SU-DHL-6 (cell line): ENCODE measurements at regions not wholly inside any gene's neighbourhood (a gene's known extent, or its start where the extent isn't known, plus 50 kb on each side); places are given as distances from the start of the nearest gene placed in this dataset.

Source experiments
- H2AFZ ChIP-seq: fragments of 200-600 bp; sonication (generic); 2 replicates; pipeline ENCODE4 v1.6.1; 2014; ENCODE audit warnings: low read depth, mild to moderate bottlenecking, moderate library complexity, mixed read lengths, antibody characterized with exemption, low read length; ENCODE audit not compliant: severe bottlenecking
- H3F3A ChIP-seq: fragments of 200-600 bp; shearing (Covaris generic); 2 replicates; pipeline ENCODE4 v1.6.0; 2016; ENCODE audit warnings: antibody characterized with exemption, mild to moderate bottlenecking; ENCODE audit not compliant: insufficient read depth
- H3K27ac ChIP-seq: fragments of 200-600 bp; sonication (generic); 2 replicates; pipeline ENCODE4 v1.5.1; 2016; ENCODE audit warnings: low read depth, mild to moderate bottlenecking, low read length, moderate library complexity, mixed read lengths
- H3K27me3 ChIP-seq: fragments of 200-600 bp; sonication (generic), shearing (Covaris generic); 2 replicates; pipeline ENCODE4 v1.6.0; 2014; ENCODE audit warnings: mild to moderate bottlenecking, low read length
- H3K36me3 ChIP-seq: fragments of 200-600 bp; sonication (generic); 2 replicates; pipeline ENCODE4 v1.6.1; 2014; ENCODE audit warnings: mild to moderate bottlenecking, low read length, mixed read lengths
- H3K4me2 ChIP-seq: fragments of 300-600, 200-600 bp; shearing (Covaris generic), sonication (generic); 2 replicates; pipeline ENCODE4 v1.6.0; 2014; ENCODE audit warnings: low read length, low read depth, mild to moderate bottlenecking; ENCODE audit not compliant: poor library complexity, severe bottlenecking
- H3K4me3 ChIP-seq: fragments of 200-600 bp; sonication (generic); 2 replicates; pipeline ENCODE4 v1.5.1; 2014; ENCODE audit warnings: antibody characterized with exemption, low read length, mild to moderate bottlenecking, mixed read lengths; ENCODE audit not compliant: insufficient read depth, poor library complexity, severe bottlenecking
- H3K79me2 ChIP-seq: fragments of 200-600 bp; sonication (generic); 2 replicates; pipeline ENCODE4 v1.6.1; 2014; ENCODE audit warnings: mild to moderate bottlenecking, low read length, moderate library complexity; ENCODE audit not compliant: insufficient read depth
- H3K9ac ChIP-seq: fragments of 200-600 bp; sonication (generic); 2 replicates; pipeline ENCODE4 v1.7.0; 2014; ENCODE audit warnings: mild to moderate bottlenecking, low read length
- H3K9me2 ChIP-seq: fragments of 200-600 bp; sonication (generic); replicated peaks from 2 replicates; pipeline ENCODE4 v1.6.1; 2014; ENCODE audit warnings: low read length; ENCODE audit not compliant: insufficient read depth
- H3K9me3 ChIP-seq: fragments of 200-600 bp; sonication (generic); 2 replicates; pipeline ENCODE4 v1.6.1; 2014; ENCODE audit warnings: low read length, mixed read lengths; ENCODE audit not compliant: insufficient read depth
- H4K20me1 ChIP-seq: fragments of 200-600 bp; sonication (generic); 2 replicates; pipeline ENCODE4 v1.6.1; 2014; ENCODE audit warnings: low read depth, mild to moderate bottlenecking, antibody characterized with exemption, low read length, moderate library complexity, mixed read lengths
- EZH2phosphoT487 ChIP-seq: fragments of 200-600 bp; sonication (generic), shearing (Covaris generic); conservative IDR thresholded peaks from 2 replicates; pipeline ENCODE4 v1.6.1; 2018; ENCODE audit warnings: mild to moderate bottlenecking, antibody characterized with exemption, low read length, moderate library complexity, mixed read lengths
- TF ChIP-seq, protein P1 (sequence below): fragments of 200-600 bp; sonication (generic); IDR thresholded peaks from one replicate; pipeline ENCODE4 v1.5.1; 2017; ENCODE audit warnings: antibody characterized with exemption, mild to moderate bottlenecking, low read length, moderate library complexity; ENCODE audit not compliant: insufficient read depth, poor library complexity, severe bottlenecking

DNA sequence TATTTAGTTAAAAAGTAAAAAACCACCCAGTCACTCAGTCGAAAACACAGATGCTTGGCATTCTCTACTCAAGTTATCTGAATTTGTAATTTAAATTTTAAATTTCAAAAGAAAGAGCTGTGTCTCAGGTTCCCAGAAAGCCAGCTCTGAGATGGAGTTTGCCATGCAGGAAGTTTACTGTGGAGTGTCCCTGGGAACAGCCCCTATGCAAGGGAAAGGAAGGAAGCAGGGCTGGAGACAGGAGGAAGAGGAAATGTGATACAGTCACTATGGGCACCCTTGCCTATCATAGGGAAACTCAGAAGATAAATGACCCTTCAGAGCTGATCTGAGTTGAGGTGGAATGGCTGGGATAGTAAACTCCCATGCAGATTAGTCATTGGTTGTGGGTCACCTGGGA lies 408.8 kb upstream of the ACTBL2 start:
- TF ChIP-seq, protein P1, sequence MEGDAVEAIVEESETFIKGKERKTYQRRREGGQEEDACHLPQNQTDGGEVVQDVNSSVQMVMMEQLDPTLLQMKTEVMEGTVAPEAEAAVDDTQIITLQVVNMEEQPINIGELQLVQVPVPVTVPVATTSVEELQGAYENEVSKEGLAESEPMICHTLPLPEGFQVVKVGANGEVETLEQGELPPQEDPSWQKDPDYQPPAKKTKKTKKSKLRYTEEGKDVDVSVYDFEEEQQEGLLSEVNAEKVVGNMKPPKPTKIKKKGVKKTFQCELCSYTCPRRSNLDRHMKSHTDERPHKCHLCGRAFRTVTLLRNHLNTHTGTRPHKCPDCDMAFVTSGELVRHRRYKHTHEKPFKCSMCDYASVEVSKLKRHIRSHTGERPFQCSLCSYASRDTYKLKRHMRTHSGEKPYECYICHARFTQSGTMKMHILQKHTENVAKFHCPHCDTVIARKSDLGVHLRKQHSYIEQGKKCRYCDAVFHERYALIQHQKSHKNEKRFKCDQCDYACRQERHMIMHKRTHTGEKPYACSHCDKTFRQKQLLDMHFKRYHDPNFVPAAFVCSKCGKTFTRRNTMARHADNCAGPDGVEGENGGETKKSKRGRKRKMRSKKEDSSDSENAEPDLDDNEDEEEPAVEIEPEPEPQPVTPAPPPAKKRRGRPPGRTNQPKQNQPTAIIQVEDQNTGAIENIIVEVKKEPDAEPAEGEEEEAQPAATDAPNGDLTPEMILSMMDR, result no peak
- TF ChIP-seq EZH2phosphoT487, result no peak
- H3K4me3 ChIP-seq, result no peak overlapping the region
- no peaks in the 10 kb centered on the region for H3K79me2 ChIP-seq
- H2AFZ ChIP-seq, result no peak overlapping the region
- H3K9me3 ChIP-seq, result no peaks in the 10 kb centered on the region
- no peak overlapping the region for H3K9ac ChIP-seq
- no peaks in the 10 kb centered on the region for H3F3A ChIP-seq
- no peaks in the 10 kb centered on the region for H3K36me3 ChIP-seq
- no peaks in the 10 kb centered on the region for H3K27me3 ChIP-seq
- H4K20me1 ChIP-seq, result no peaks in the 10 kb centered on the region
- no peak overlapping the region for H3K27ac ChIP-seq
- H3K9me2 ChIP-seq, result no peaks in the 10 kb centered on the region
- no peak overlapping the region for H3K4me2 ChIP-seq

DNA sequence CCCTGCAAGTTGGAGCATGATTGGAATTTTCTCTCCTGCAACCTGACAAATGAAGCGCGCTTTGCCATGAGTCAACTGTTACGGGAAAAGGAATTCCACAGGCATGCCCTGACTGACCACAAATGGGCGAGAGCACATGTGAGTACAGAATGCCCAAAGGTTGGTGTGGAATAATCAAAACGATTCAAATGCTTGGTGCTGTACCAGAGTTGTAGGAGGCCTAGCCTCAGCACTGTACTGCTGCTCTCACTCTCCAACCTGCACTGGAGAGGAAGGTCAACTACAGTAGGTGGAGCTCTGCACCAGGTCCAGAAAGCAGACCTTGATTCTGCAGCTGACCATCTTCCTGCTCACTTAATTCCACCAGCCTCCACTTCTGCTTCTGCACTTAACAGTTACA lies 406.9 kb upstream of the ACTBL2 start:
- Histone ChIP-seq H3K9me2 (no peaks in the 10 kb centered on the region), H2AFZ (no peak overlapping the region), H3K4me2 (no peak overlapping the region), H3K27ac (no peak overlapping the region), H3K9me3 (no peaks in the 10 kb centered on the region), H3K36me3 (no peaks in the 10 kb centered on the region), H4K20me1 (no peaks in the 10 kb centered on the region), H3K9ac (no peak overlapping the region), H3K27me3 (no peaks in the 10 kb centered on the region), H3K79me2 (no peaks in the 10 kb centered on the region), H3K4me3 (no peak overlapping the region), H3F3A (no peaks in the 10 kb centered on the region)
- no peak for TF ChIP-seq EZH2phosphoT487
- TF ChIP-seq, protein P1, result no peak

DNA sequence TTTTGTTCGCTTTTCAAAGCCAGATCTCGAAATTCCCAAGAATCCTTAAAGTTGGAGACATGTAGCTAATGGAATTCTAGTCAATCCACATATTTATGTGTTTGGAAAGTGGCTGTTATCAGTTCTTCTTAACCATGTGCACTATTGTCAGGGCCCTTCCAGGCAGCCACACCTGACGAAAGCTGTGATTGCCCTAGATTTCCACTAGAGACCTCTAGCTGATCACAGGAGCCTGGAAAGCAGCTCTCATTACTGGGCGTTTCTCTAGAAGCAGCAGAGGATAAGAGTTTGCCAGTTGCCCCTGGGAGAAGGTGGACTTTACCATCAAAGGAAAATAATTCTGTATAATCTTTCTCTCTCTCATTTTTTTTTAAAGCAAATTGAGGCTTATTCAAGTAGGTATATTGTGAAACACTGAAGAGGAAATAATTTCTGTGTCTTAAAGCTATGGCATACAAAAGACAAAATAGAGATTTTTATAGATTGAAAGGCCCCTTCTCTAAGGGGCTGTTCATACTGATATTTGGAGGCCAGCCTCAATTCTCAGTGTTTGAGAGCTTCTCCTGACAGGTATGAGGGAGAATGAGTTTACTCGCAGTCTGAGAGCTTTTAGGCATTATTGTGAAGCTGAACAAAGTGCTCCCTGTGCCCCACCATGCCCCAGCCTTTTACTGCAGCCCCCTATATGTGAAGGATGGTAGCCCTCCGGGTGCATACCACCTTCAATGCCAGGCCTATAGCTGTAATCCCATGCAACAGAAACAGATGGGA lies 405.4 kb upstream of the ACTBL2 start:
- H3K4me3 ChIP-seq, result no peak overlapping the region
- no peak overlapping the region for H3K4me2 ChIP-seq
- no peaks in the 10 kb centered on the region for H3F3A ChIP-seq
- H3K27ac ChIP-seq, result no peak overlapping the region
- no peaks in the 10 kb centered on the region for H3K9me2 ChIP-seq
- no peaks in the 10 kb centered on the region for H3K36me3 ChIP-seq
- TF ChIP-seq, protein P1, result no peak
- no peak for TF ChIP-seq EZH2phosphoT487
- H2AFZ ChIP-seq, result no peak overlapping the region
- no peaks in the 10 kb centered on the region for H4K20me1 ChIP-seq
- no peak overlapping the region for H3K9ac ChIP-seq
- H3K27me3 ChIP-seq, result no peaks in the 10 kb centered on the region
- H3K9me3 ChIP-seq, result no peaks in the 10 kb centered on the region
- H3K79me2 ChIP-seq, result no peaks in the 10 kb centered on the region
